ENCODE measurements at regions not wholly inside any gene's neighbourhood (a gene's known extent, or its start where the extent isn't known, plus 50 kb on each side); places are given as distances from the start of the nearest gene placed in this dataset.

DNA sequence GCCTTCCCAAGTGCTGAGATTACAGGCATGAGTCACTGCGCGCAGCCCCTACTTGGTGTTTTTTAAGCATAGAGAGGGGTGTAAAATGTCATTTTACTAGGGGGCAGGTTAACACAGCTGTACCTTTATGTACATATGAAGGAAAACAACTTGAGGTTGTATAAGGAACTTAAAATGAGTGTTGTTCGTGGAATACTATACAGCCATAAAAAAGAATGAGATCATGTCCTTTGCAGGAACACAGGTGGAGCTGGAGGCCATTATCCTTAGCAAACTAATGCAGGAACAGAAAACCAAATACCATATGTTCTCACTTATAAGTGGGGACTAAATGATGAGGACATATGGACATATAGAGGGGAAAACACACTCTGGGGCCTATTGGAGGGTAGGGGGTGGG is 256.2 kb upstream of the C2CD4B start:
- no peaks in the 10 kb centered on the region for H3F3A ChIP-seq (ENCODE audit: insufficient read depth, low read length)
- H3K9me3 ChIP-seq (replicated peaks; ENCODE audit: insufficient read depth, low read length) = no peaks in the 10 kb centered on the region
- TF ChIP-seq, protein P1, sequence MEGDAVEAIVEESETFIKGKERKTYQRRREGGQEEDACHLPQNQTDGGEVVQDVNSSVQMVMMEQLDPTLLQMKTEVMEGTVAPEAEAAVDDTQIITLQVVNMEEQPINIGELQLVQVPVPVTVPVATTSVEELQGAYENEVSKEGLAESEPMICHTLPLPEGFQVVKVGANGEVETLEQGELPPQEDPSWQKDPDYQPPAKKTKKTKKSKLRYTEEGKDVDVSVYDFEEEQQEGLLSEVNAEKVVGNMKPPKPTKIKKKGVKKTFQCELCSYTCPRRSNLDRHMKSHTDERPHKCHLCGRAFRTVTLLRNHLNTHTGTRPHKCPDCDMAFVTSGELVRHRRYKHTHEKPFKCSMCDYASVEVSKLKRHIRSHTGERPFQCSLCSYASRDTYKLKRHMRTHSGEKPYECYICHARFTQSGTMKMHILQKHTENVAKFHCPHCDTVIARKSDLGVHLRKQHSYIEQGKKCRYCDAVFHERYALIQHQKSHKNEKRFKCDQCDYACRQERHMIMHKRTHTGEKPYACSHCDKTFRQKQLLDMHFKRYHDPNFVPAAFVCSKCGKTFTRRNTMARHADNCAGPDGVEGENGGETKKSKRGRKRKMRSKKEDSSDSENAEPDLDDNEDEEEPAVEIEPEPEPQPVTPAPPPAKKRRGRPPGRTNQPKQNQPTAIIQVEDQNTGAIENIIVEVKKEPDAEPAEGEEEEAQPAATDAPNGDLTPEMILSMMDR (IDR thresholded peaks at IDR 0.05; ENCODE audit: low read length) = no peak
- TF ChIP-seq EZH2 (optimal IDR thresholded peaks at IDR 0.05; ENCODE audit: low read depth, low read length) = no peak
- TF ChIP-seq EZH2phosphoT487 (IDR thresholded peaks at IDR 0.05; ENCODE audit: low read length) = no peak
- H3K4me3 ChIP-seq (ENCODE audit: low read length) = no peak overlapping the region
- H4K20me1 ChIP-seq (ENCODE audit: insufficient read depth, low read length) = no peaks in the 10 kb centered on the region
- H3K4me2 ChIP-seq (ENCODE audit: low read depth, low read length) = no peak overlapping the region
- H3K27ac ChIP-seq (ENCODE audit: low read length) = no peak overlapping the region
- H2AFZ ChIP-seq (ENCODE audit: low read length) = no peak overlapping the region
- H3K79me2 ChIP-seq (ENCODE audit: low read length) = no peaks in the 10 kb centered on the region
- H3K9ac ChIP-seq (ENCODE audit: low read length) = no peak overlapping the region
- no peak for DNase-seq
- H3K9me2 ChIP-seq (replicated peaks; ENCODE audit: insufficient read depth, low read length) = no peaks in the 10 kb centered on the region
- no peaks in the 10 kb centered on the region for H3K27me3 ChIP-seq (replicated peaks; ENCODE audit: insufficient read depth, low read length)
- no peaks in the 10 kb centered on the region for H3K4me1 ChIP-seq (ENCODE audit: low read length)
- no peaks in the 10 kb centered on the region for H3K36me3 ChIP-seq (replicated peaks; ENCODE audit: insufficient read depth, low read length)

DNA sequence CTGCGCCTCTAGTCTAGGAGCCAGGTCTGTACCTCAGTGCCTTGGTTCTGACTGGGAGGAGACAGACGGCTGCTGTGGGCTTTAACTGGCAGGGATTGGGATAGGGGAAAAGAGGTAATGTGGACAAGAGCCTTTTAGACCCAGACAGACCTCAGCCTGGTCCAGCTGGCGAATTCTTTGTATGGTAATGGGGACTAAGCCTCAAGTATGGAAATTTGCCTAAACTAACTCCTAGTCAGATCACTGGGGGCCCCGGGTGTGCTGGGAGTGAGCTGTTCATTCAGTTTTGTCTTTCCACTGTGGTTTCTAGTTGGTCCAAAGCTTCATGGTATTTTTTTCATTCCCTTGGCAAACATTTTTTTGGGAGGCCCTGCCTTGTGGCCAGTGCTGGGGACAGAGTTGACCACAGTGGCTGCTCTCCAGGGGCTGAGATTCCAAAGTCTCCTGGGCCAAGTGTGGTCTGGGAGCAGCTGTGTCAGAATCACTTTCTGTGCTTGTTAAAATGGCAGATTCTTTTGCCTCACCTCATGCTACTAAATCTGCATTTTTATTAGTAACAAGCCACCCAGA is 261.4 kb upstream of the C2CD4B start:
- H3K4me2 ChIP-seq (ENCODE audit: low read depth, low read length) = no peak overlapping the region
- no peak for TF ChIP-seq EZH2phosphoT487 (IDR thresholded peaks at IDR 0.05; ENCODE audit: low read length)
- TF ChIP-seq, protein P1 (IDR thresholded peaks at IDR 0.05; ENCODE audit: low read length) = no peak
- no peak for TF ChIP-seq EZH2 (optimal IDR thresholded peaks at IDR 0.05; ENCODE audit: low read depth, low read length)
- no peaks in the 10 kb centered on the region for H3K9me3 ChIP-seq (replicated peaks; ENCODE audit: insufficient read depth, low read length)
- no peaks in the 10 kb centered on the region for H3K27me3 ChIP-seq (replicated peaks; ENCODE audit: insufficient read depth, low read length)
- no peaks in the 10 kb centered on the region for H3K9me2 ChIP-seq (replicated peaks; ENCODE audit: insufficient read depth, low read length)
- H3F3A ChIP-seq (ENCODE audit: insufficient read depth, low read length) = no peaks in the 10 kb centered on the region
- H2AFZ ChIP-seq (ENCODE audit: low read length) = no peak overlapping the region
- no peaks in the 10 kb centered on the region for H4K20me1 ChIP-seq (ENCODE audit: insufficient read depth, low read length)
- no peak overlapping the region for H3K27ac ChIP-seq (ENCODE audit: low read length)
- H3K4me1 ChIP-seq (ENCODE audit: low read length) = no peaks in the 10 kb centered on the region
- no peaks in the 10 kb centered on the region for H3K79me2 ChIP-seq (ENCODE audit: low read length)
- no peak overlapping the region for H3K4me3 ChIP-seq (ENCODE audit: low read length)
- no peak overlapping the region for H3K9ac ChIP-seq (ENCODE audit: low read length)
- DNase-seq = no peak
- H3K36me3 ChIP-seq (replicated peaks; ENCODE audit: insufficient read depth, low read length) = no peaks in the 10 kb centered on the region

DNA sequence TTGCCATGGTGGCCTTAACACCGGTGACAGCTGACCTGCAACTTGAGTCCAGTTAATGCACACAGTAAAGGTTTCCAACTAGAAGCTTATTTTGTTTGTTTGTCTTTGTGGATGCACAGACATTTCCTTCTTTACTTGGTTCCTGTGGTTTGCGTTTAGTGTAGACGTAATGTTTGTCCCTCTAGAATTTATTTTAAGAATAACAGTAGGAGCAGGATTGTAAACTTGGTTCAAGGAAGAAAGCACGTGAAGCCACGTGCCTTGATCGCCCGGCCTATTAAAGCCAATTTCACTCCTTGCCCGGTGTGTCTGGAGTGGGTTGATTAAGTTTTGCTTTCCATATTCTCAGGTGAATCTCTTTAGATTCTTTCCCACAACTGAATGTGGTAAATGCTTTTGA is 263.2 kb upstream of the C2CD4B start:
- no peaks in the 10 kb centered on the region for H3K36me3 ChIP-seq (replicated peaks; ENCODE audit: insufficient read depth, low read length)
- no peaks in the 10 kb centered on the region for H3K9me3 ChIP-seq (replicated peaks; ENCODE audit: insufficient read depth, low read length)
- no peaks in the 10 kb centered on the region for H4K20me1 ChIP-seq (ENCODE audit: insufficient read depth, low read length)
- no peaks in the 10 kb centered on the region for H3K9me2 ChIP-seq (replicated peaks; ENCODE audit: insufficient read depth, low read length)
- no peak overlapping the region for H3K27ac ChIP-seq (ENCODE audit: low read length)
- H3K4me2 ChIP-seq (ENCODE audit: low read depth, low read length) = no peak overlapping the region
- DNase-seq = no peak
- no peaks in the 10 kb centered on the region for H3K27me3 ChIP-seq (replicated peaks; ENCODE audit: insufficient read depth, low read length)
- no peak overlapping the region for H3K4me3 ChIP-seq (ENCODE audit: low read length)
- H3K79me2 ChIP-seq (ENCODE audit: low read length) = no peaks in the 10 kb centered on the region
- no peak for TF ChIP-seq EZH2 (optimal IDR thresholded peaks at IDR 0.05; ENCODE audit: low read depth, low read length)
- TF ChIP-seq, protein P1 (IDR thresholded peaks at IDR 0.05; ENCODE audit: low read length) = no peak
- TF ChIP-seq EZH2phosphoT487 (IDR thresholded peaks at IDR 0.05; ENCODE audit: low read length) = no peak
- H3K9ac ChIP-seq (ENCODE audit: low read length) = no peak overlapping the region
- peaks cover 7% of the 10 kb centered on the region for H3K4me1 ChIP-seq (ENCODE audit: low read length)
- H3F3A ChIP-seq (ENCODE audit: insufficient read depth, low read length) = no peaks in the 10 kb centered on the region
- H2AFZ ChIP-seq (ENCODE audit: low read length) = no peak overlapping the region

Data from MM.1S (cell line).